Testis (tissue), 2 donors: ENCODE measurements at regions not wholly inside any gene's neighbourhood (a gene's known extent, or its start where the extent isn't known, plus 50 kb on each side); places are given as distances from the start of the nearest gene placed in this dataset.
"Not testable (repeated sequence)": the region's sequence is repeated elsewhere in the genome, so short reads cannot be mapped to it uniquely, and the experiment has no call there.

Experiments
- DNase-seq: peaks from one replicate; pipeline ENCODE4 v3.0.0-alpha.2; 2019
- H3K27ac ChIP-seq, 2 donors: fragments of 200-600 bp; sonication (generic); one replicate each; pipeline ENCODE4 v1.5.1; 2019
- H3K27me3 ChIP-seq: fragments of 200-600 bp; sonication (generic); one replicate; pipeline ENCODE4 v1.5.1; 2019
- H3K36me3 ChIP-seq: fragments of 200-600 bp; sonication (generic); one replicate; pipeline ENCODE4 v1.5.1; 2017; ENCODE audit warnings: low read depth; ENCODE audit errors: missing control alignments
- H3K4me1 ChIP-seq: fragments of 200-600 bp; sonication (generic); one replicate; pipeline ENCODE4 v1.5.1; 2019
- H3K4me3 ChIP-seq, 2 donors: fragments of 200-600 bp; sonication (generic); one replicate each; pipeline ENCODE4 v1.5.1; 2017 to 2019
- H3K9me3 ChIP-seq: fragments of 200-600 bp; sonication (generic); one replicate; pipeline ENCODE4 v1.5.1; 2017
- POLR2A ChIP-seq: fragments of 450-650 bp; IDR thresholded peaks from one replicate; pipeline ENCODE4 v1.6.1; 2017; ENCODE audit warnings: antibody characterized with exemption, mild to moderate bottlenecking, moderate library complexity
- WGBS, 2 donors: methylation state at CpG; one replicate each; pipeline ENCODE4 v1.1.5; 2018; 5-methylcytosine and 5-hydroxymethylcytosine counted together
- intact Hi-C: fragments of 100-400 bp; cut with DNase I; formaldehyde crosslinking; loops from one replicate; pipeline ENCODE4 v1.15.1; 2023; ENCODE audit warnings: low total_unique reads
- TF ChIP-seq, protein P1 (sequence below), 3 experiments: fragments of 450-650 bp in 2 of 3; fragments of 200-600 bp in 1 of 3; sonication (generic) in 1 of 3; IDR thresholded peaks; one replicate each; pipeline ENCODE4 v1.5.1; 2016 to 2019; ENCODE audit warnings: antibody characterized with exemption in 3 of 3, mild to moderate bottlenecking in 2 of 3, moderate library complexity in 1 of 3

DNA sequence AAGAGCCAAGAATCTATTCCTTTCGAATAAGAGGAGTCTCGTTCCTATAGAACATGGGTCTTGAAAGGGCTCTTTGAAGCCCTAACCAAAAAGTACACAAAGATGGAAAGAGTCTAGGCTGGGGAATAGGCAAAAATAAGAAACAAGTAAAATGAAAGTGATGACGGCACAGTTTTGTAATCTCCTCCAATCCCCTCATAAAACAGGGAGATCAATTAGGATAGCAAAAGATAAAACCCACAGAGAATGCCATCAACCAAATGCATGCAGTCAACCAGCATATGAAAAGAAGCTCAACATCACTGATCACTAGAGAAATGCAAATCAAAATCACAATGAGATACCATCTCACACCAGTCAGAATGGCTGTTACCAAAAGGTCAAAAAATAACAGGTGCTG, 122.4 kb upstream of the LSM14A start:
- no peaks in the 10 kb centered on the region for H3K36me3 ChIP-seq
- no peaks in the 10 kb centered on the region for H3K4me1 ChIP-seq
- 85% methylated on average over 3 of the region's 3 CpGs for WGBS, 2 donors
- no peak overlapping the region for H3K4me3 ChIP-seq
- DNase-seq: no peak
- H3K9me3 ChIP-seq: no peaks in the 10 kb centered on the region
- no peaks in the 10 kb centered on the region for H3K27me3 ChIP-seq
- no peak overlapping the region for H3K27ac ChIP-seq
- intact Hi-C loops: no loop called here
- TF ChIP-seq POLR2A: no peak
- TF ChIP-seq, protein P1, sequence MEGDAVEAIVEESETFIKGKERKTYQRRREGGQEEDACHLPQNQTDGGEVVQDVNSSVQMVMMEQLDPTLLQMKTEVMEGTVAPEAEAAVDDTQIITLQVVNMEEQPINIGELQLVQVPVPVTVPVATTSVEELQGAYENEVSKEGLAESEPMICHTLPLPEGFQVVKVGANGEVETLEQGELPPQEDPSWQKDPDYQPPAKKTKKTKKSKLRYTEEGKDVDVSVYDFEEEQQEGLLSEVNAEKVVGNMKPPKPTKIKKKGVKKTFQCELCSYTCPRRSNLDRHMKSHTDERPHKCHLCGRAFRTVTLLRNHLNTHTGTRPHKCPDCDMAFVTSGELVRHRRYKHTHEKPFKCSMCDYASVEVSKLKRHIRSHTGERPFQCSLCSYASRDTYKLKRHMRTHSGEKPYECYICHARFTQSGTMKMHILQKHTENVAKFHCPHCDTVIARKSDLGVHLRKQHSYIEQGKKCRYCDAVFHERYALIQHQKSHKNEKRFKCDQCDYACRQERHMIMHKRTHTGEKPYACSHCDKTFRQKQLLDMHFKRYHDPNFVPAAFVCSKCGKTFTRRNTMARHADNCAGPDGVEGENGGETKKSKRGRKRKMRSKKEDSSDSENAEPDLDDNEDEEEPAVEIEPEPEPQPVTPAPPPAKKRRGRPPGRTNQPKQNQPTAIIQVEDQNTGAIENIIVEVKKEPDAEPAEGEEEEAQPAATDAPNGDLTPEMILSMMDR (IDR thresholded peaks at IDR 0.05): no peak

DNA sequence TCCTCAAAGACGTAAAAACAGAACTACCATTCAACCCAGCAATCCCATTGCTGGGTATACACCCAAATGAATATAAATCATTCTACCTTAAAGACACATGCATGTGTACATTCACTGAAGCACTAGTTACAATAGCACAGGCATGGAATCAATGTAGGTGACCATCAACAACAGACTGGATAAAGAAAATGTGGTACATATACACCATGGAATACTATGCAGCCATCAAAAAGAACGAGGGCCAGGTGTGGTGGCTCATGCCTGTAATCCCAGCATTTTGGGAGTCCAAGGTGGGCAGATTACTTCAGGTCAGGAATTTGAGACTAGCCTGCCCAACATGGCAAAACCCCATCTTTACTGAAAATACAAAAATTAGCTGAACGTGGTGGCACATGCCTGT, 121.9 kb upstream of the LSM14A start:
- H3K4me3 ChIP-seq, intact Hi-C loops, H3K4me1 ChIP-seq, DNase-seq, H3K27ac ChIP-seq, H3K9me3 ChIP-seq, H3K36me3 ChIP-seq, H3K27me3 ChIP-seq: not testable (repeated sequence)
- WGBS, 2 donors: 79 to 84% methylated on average over 3 of the region's 3 CpGs

DNA sequence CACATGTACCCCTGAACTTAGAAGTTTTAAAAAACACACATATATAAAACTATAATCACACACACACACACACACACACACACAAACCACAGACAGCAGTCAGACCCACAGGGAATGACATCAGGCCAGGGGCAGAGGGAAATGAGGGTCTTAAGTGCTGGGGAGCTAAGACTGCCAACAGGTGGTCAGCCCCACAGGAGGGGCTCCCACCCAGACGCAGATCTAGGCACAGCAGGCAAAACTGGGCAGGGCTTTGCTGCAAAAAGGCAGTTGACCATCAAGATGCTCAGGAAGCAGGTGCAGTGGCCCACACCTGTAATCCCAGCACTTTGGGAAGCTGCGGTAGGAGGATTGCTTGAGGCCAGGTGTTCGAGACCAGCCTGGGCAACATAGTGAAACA, 121.0 kb upstream of the LSM14A start:
- 92 to 97% methylated on average over 3 of the region's 3 CpGs for WGBS, 2 donors
- TF ChIP-seq, protein P1 (IDR thresholded peaks at IDR 0.05): no peak
- TF ChIP-seq POLR2A: no peak
- no peak for DNase-seq
- no peaks in the 10 kb centered on the region for H3K27me3 ChIP-seq
- intact Hi-C loops: no loop called here
- H3K4me3 ChIP-seq: no peak overlapping the region
- H3K36me3 ChIP-seq: no peaks in the 10 kb centered on the region
- no peaks in the 10 kb centered on the region for H3K4me1 ChIP-seq
- H3K9me3 ChIP-seq: no peaks in the 10 kb centered on the region
- no peak overlapping the region for H3K27ac ChIP-seq

DNA sequence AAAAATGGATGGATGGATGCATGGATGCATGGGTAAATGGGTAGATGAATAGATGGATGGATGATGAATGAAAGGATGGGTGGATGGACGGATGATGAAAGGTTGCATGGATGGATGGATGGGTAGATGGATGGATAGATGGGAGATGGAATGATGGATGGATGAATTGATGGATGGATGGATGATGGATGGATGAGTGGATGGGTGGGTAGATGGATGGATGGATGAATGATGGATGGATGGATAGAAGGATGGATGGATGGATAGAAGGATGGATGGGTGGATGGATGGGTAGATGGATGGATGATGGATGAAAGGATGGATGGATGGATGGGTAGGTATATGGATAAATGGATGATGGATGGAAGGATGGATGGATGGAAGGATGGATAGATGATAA, 115.1 kb upstream of the LSM14A start:
- 94 to 98% methylated on average over 1 of the region's 1 CpG for WGBS, 2 donors
- H3K27me3 ChIP-seq: no peaks in the 10 kb centered on the region
- no peaks in the 10 kb centered on the region for H3K36me3 ChIP-seq
- no peaks in the 10 kb centered on the region for H3K9me3 ChIP-seq
- intact Hi-C loops: no loop called here
- H3K27ac ChIP-seq: no peak overlapping the region
- no peak for TF ChIP-seq POLR2A
- TF ChIP-seq, protein P1 (IDR thresholded peaks at IDR 0.05): no peak
- no peak overlapping the region for H3K4me3 ChIP-seq
- no peaks in the 10 kb centered on the region for H3K4me1 ChIP-seq
- DNase-seq: no peak

DNA sequence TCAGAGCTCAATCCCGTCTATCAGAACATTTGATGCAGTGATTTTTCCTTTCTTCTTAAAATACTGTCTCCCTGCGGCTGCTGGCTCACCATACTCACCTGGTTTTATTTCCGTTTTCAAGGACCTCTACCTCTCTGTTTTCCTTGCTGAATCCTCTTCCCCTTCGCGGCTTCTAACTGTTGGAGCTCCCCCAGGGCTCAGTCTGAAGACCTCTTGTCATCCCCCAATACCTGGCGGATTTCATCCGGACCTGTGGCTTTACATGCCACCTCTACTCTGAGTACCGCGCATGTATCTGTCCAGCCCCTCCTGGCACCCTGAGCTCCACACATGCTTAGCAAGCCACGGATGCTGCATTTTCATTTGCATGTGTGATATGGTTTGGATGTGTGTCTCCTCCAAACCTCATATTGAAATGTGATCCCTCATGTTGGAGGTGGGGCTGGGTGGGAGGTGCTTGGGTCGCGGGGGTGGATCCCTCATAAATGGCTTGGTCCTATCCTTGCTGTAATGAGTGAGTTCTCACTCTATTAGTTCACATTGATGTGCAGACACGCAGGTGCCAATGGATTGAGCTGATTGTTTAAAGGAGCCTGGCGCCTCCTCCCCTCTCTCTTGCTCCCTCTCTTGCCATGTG, 106.2 kb upstream of the LSM14A start:
- WGBS, 2 donors: 22 to 24% methylated on average over 12 to 14 of the region's 14 CpGs

More for the DNA sequence above, 106.2 kb upstream of the LSM14A start:
- H3K36me3 ChIP-seq: no peaks in the 10 kb centered on the region
- DNase-seq: no peak
- no peaks in the 10 kb centered on the region for H3K9me3 ChIP-seq
- no peaks in the 10 kb centered on the region for H3K4me1 ChIP-seq
- H3K4me3 ChIP-seq: no peak overlapping the region
- intact Hi-C loops: no loop called here
- no peaks in the 10 kb centered on the region for H3K27me3 ChIP-seq
- no peak overlapping the region for H3K27ac ChIP-seq
- TF ChIP-seq, protein P1 (IDR thresholded peaks at IDR 0.05): no peak
